ENCODE measurements at regions not wholly inside any gene's neighbourhood (a gene's known extent, or its start where the extent isn't known, plus 50 kb on each side); places are given as distances from the start of the nearest gene placed in this dataset.

DNA sequence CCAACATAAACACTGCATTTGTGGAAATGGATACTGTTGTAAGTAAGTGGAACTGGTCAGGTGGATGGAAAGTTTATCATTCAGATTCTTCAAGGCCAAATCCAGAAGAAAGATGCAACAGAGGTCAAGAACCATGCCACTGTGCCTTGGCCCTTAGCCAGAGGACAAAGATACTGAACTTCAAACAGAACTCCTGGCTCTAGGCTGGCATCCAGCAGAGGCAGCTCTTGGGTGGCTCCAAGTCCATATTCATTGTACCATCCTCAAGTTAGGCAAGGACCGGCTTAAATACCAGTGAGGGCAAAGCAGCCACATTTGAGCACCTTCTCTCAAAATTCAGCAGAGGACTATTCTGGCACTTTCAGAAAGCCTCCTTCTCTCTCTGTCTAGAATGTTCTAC lies 53.2 kb downstream of the DNAAF9 start:
- H3K79me2 ChIP-seq (ENCODE audit: control insufficient read depth, insufficient read depth, low read length) = no peaks in the 10 kb centered on the region
- H3K27me3 ChIP-seq (ENCODE audit: insufficient read depth, low read length, poor library complexity) = no peaks in the 10 kb centered on the region
- H3K18ac ChIP-seq (ENCODE audit: low read length) = no peak overlapping the region
- WGBS (ENCODE audit: extremely low coverage, insufficient coverage, low lambda C conversion rate) = no CpG with 5 or more reads among the region's 1 CpG
- peak overlapping the region; percentile 28 for H4K8ac ChIP-seq (ENCODE audit: low read depth, low read length)
- no peak overlapping the region for H3K9ac ChIP-seq (ENCODE audit: low read length)
- no peak overlapping the region for H3K56ac ChIP-seq (ENCODE audit: low read length)
- no peak overlapping the region for H2BK120ac ChIP-seq (ENCODE audit: low read depth, low read length)
- H3K4me2 ChIP-seq (ENCODE audit: low read length) = no peak overlapping the region
- DNase-seq = no peak
- no peak overlapping the region for H2AK5ac ChIP-seq (ENCODE audit: low read length)
- H2BK5ac ChIP-seq (ENCODE audit: low read length) = no peak overlapping the region
- no peaks in the 10 kb centered on the region for H3K79me1 ChIP-seq (ENCODE audit: low read length)
- no peaks in the 10 kb centered on the region for H3K4me1 ChIP-seq (ENCODE audit: control insufficient read depth, low read depth, low read length)
- no peak overlapping the region for H2BK15ac ChIP-seq (replicated peaks; ENCODE audit: low read depth)
- H4K5ac ChIP-seq (ENCODE audit: low read length) = no peak overlapping the region
- H3K23ac ChIP-seq (ENCODE audit: low read length) = no peak overlapping the region
- H3K27ac ChIP-seq (ENCODE audit: low read depth, low read length) = no peak overlapping the region
- H3K4me3 ChIP-seq (ENCODE audit: low read length) = no peak overlapping the region
- no peak overlapping the region for H3K4ac ChIP-seq (ENCODE audit: low read depth, low read length)
- no peaks in the 10 kb centered on the region for H3K36me3 ChIP-seq (ENCODE audit: control insufficient read depth, insufficient read depth, low read length)

DNA sequence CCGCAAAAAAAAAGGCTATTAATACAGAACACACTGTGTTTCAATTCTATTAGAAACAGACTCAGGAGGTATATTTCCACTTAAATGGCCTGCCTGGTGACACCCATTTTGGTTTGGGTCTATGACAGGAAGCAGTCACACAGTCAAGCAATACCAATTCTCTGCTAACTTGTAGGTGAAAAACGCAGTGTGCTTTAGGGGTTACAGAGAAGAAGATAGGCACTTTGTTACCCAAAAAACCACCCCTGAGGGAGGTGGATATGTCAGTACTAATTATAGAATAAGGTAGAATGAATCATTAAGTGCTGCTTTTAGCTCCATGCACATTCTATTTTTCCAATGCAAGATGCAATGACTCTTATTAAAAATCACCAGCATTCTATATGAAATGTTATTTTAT lies 53.8 kb downstream of the DNAAF9 start:
- no peak overlapping the region for H3K4me2 ChIP-seq (ENCODE audit: low read length)
- no peak overlapping the region for H3K23ac ChIP-seq (ENCODE audit: low read length)
- no peaks in the 10 kb centered on the region for H3K79me1 ChIP-seq (ENCODE audit: low read length)
- no peak overlapping the region for H3K9ac ChIP-seq (ENCODE audit: low read length)
- H3K4ac ChIP-seq (ENCODE audit: low read depth, low read length) = no peak overlapping the region
- no peaks in the 10 kb centered on the region for H3K79me2 ChIP-seq (ENCODE audit: control insufficient read depth, insufficient read depth, low read length)
- H3K4me1 ChIP-seq (ENCODE audit: control insufficient read depth, low read depth, low read length) = no peaks in the 10 kb centered on the region
- DNase-seq = no peak
- no peak overlapping the region for H3K27ac ChIP-seq (ENCODE audit: low read depth, low read length)
- no peaks in the 10 kb centered on the region for H3K36me3 ChIP-seq (ENCODE audit: control insufficient read depth, insufficient read depth, low read length)
- H2BK15ac ChIP-seq (replicated peaks; ENCODE audit: low read depth) = no peak overlapping the region
- no CpG with 5 or more reads among the region's 2 CpGs for WGBS (ENCODE audit: extremely low coverage, insufficient coverage, low lambda C conversion rate)
- H4K5ac ChIP-seq (ENCODE audit: low read length) = no peak overlapping the region
- H3K56ac ChIP-seq (ENCODE audit: low read length) = no peak overlapping the region
- H3K4me3 ChIP-seq (ENCODE audit: low read length) = no peak overlapping the region
- no peak overlapping the region for H3K18ac ChIP-seq (ENCODE audit: low read length)
- H3K27me3 ChIP-seq (ENCODE audit: insufficient read depth, low read length, poor library complexity) = no peaks in the 10 kb centered on the region
- no peak overlapping the region for H2AK5ac ChIP-seq (ENCODE audit: low read length)
- H4K8ac ChIP-seq (ENCODE audit: low read depth, low read length) = no peak overlapping the region
- H2BK5ac ChIP-seq (ENCODE audit: low read length) = no peak overlapping the region
- no peak overlapping the region for H2BK120ac ChIP-seq (ENCODE audit: low read depth, low read length)

DNA sequence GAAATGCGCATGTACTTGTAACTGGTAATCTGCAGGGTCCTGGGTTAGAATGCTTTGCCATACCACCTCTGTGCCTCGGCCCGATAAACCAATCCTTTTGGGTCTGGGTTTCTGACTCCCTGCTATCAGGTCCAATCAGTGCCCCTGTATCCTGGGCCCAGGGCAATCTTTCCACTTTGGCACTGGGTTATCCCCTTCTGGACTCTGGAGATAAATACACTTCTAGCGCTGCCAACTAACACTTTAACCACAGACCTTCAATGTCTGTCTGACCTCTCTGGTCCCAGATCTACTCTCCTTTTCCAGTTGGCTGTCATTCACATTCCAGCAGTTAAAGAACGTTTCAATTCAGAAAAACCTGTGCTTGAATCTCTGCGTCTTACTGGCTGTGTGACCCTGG lies 55.3 kb downstream of the DNAAF9 start:
- Histone ChIP-seq H3K56ac (ENCODE audit: low read length) (no peak overlapping the region), H3K4ac (ENCODE audit: low read depth, low read length) (no peak overlapping the region), H2BK5ac (ENCODE audit: low read length) (no peak overlapping the region), H3K79me2 (ENCODE audit: control insufficient read depth, insufficient read depth, low read length) (no peaks in the 10 kb centered on the region), H2AK5ac (ENCODE audit: low read length) (no peak overlapping the region), H3K18ac (ENCODE audit: low read length) (no peak overlapping the region), H3K27ac (ENCODE audit: low read depth, low read length) (no peak overlapping the region), H3K23ac (ENCODE audit: low read length) (no peak overlapping the region), H3K36me3 (ENCODE audit: control insufficient read depth, insufficient read depth, low read length) (peaks cover 2% of the 10 kb centered on the region), H3K4me3 (ENCODE audit: low read length) (no peak overlapping the region), H3K4me1 (ENCODE audit: control insufficient read depth, low read depth, low read length) (no peaks in the 10 kb centered on the region), H2BK120ac (ENCODE audit: low read depth, low read length) (no peak overlapping the region), H4K8ac (ENCODE audit: low read depth, low read length) (no peak overlapping the region), H3K79me1 (ENCODE audit: low read length) (no peaks in the 10 kb centered on the region), H3K9ac (ENCODE audit: low read length) (no peak overlapping the region), H3K27me3 (ENCODE audit: insufficient read depth, low read length, poor library complexity) (no peaks in the 10 kb centered on the region), H2BK15ac (replicated peaks; ENCODE audit: low read depth) (no peak overlapping the region), H4K5ac (ENCODE audit: low read length) (no peak overlapping the region), H3K4me2 (ENCODE audit: low read length) (no peak overlapping the region)
- DNase-seq = no peak
- WGBS (ENCODE audit: extremely low coverage, insufficient coverage, low lambda C conversion rate) = no CpG with 5 or more reads among the region's 6 CpGs

DNA sequence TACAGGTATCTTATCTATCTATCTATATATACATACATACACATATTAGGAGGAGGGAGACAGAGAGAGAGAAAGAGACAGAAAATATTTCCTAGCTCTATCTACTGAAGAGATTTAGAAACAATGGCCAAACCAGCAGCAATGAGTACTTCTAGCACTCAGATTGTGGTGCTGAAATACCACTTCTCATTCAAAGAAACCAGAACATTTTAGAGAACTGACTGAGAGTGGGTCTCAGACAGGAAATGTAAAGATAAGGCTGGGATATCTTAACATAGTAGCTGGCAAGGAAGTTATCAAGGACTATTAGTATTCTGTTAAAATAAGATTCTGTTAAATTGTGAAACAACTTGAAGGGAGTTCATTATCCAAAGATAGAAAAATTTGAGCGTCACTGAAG lies 57.0 kb downstream of the DNAAF9 start:
- Histone ChIP-seq H3K79me2 (ENCODE audit: control insufficient read depth, insufficient read depth, low read length) (no peaks in the 10 kb centered on the region), H3K56ac (ENCODE audit: low read length) (no peak overlapping the region), H3K36me3 (ENCODE audit: control insufficient read depth, insufficient read depth, low read length) (peaks cover 2% of the 10 kb centered on the region), H3K4ac (ENCODE audit: low read depth, low read length) (no peak overlapping the region), H2BK15ac (replicated peaks; ENCODE audit: low read depth) (no peak overlapping the region), H3K4me2 (ENCODE audit: low read length) (no peak overlapping the region), H3K18ac (ENCODE audit: low read length) (no peak overlapping the region), H3K23ac (ENCODE audit: low read length) (no peak overlapping the region), H4K8ac (ENCODE audit: low read depth, low read length) (no peak overlapping the region), H2AK5ac (ENCODE audit: low read length) (no peak overlapping the region), H3K4me3 (ENCODE audit: low read length) (no peak overlapping the region), H3K79me1 (ENCODE audit: low read length) (no peaks in the 10 kb centered on the region), H3K4me1 (ENCODE audit: control insufficient read depth, low read depth, low read length) (no peaks in the 10 kb centered on the region), H2BK120ac (ENCODE audit: low read depth, low read length) (no peak overlapping the region), H3K9ac (ENCODE audit: low read length) (no peak overlapping the region), H3K27me3 (ENCODE audit: insufficient read depth, low read length, poor library complexity) (no peaks in the 10 kb centered on the region), H2BK5ac (ENCODE audit: low read length) (no peak overlapping the region), H3K27ac (ENCODE audit: low read depth, low read length) (no peak overlapping the region), H4K5ac (ENCODE audit: low read length) (no peak overlapping the region)
- no peak for DNase-seq
- no CpG with 5 or more reads among the region's 1 CpG for WGBS (ENCODE audit: extremely low coverage, insufficient coverage, low lambda C conversion rate)

DNA sequence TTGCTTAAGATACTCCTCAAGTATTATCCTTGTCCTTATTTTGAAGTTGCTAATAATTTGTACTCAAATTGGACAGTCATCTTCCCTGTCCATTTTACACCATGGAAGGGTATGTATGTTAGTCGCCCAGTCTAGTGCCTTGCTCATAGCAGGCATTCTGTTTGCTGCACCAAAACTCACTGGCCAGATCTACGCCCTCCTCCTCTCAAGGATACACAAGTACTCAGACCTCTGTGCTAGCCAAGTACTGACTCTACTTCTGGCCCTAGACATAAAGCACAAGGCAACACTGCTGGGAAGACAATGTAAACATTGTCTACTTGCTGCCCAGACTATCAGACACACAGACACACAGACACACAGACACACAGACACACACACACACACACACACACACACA lies 57.7 kb downstream of the DNAAF9 start:
- H3K4me3 ChIP-seq (ENCODE audit: low read length) = no peak overlapping the region
- no CpG with 5 or more reads among the region's 2 CpGs for WGBS (ENCODE audit: extremely low coverage, insufficient coverage, low lambda C conversion rate)
- peaks cover 2% of the 10 kb centered on the region for H3K36me3 ChIP-seq (ENCODE audit: control insufficient read depth, insufficient read depth, low read length)
- no peaks in the 10 kb centered on the region for H3K79me2 ChIP-seq (ENCODE audit: control insufficient read depth, insufficient read depth, low read length)
- no peak overlapping the region for H2AK5ac ChIP-seq (ENCODE audit: low read length)
- DNase-seq = no peak
- H3K27ac ChIP-seq (ENCODE audit: low read depth, low read length) = no peak overlapping the region
- H3K4me2 ChIP-seq (ENCODE audit: low read length) = no peak overlapping the region
- no peak overlapping the region for H3K23ac ChIP-seq (ENCODE audit: low read length)
- H3K18ac ChIP-seq (ENCODE audit: low read length) = no peak overlapping the region
- H4K8ac ChIP-seq (ENCODE audit: low read depth, low read length) = no peak overlapping the region
- H2BK5ac ChIP-seq (ENCODE audit: low read length) = no peak overlapping the region
- no peak overlapping the region for H3K56ac ChIP-seq (ENCODE audit: low read length)
- no peak overlapping the region for H3K9ac ChIP-seq (ENCODE audit: low read length)
- H3K4ac ChIP-seq (ENCODE audit: low read depth, low read length) = no peak overlapping the region
- H4K5ac ChIP-seq (ENCODE audit: low read length) = no peak overlapping the region
- H3K79me1 ChIP-seq (ENCODE audit: low read length) = no peaks in the 10 kb centered on the region
- H2BK15ac ChIP-seq (replicated peaks; ENCODE audit: low read depth) = no peak overlapping the region
- H3K4me1 ChIP-seq (ENCODE audit: control insufficient read depth, low read depth, low read length) = no peaks in the 10 kb centered on the region
- no peak overlapping the region for H2BK120ac ChIP-seq (ENCODE audit: low read depth, low read length)
- H3K27me3 ChIP-seq (ENCODE audit: insufficient read depth, low read length, poor library complexity) = no peaks in the 10 kb centered on the region

DNA sequence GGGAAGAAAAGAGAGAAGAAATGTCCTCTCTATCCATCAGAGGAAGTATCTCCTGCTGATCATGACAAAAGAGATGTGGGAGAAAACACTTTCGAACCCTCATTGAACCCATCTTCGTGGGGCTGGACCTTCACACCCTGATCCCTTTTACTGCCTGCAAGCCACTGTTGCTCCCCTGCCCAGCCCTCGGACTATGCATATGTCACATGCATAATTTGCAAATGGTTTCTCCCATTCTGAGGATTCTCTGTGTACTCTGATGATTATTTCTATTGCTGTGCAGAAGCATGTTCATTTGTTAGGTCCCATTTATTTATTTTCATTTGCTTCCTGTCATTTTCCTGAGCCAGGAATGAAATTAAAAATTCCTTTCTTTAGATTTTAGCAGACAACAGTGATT lies 64.7 kb downstream of the DNAAF9 start:
- WGBS (ENCODE audit: extremely low coverage, insufficient coverage, low lambda C conversion rate) = no CpG with 5 or more reads among the region's 3 CpGs
- Histone ChIP-seq H3K79me2 (ENCODE audit: control insufficient read depth, insufficient read depth, low read length) (no peaks in the 10 kb centered on the region), H3K56ac (ENCODE audit: low read length) (no peak overlapping the region), H3K23ac (ENCODE audit: low read length) (no peak overlapping the region), H3K9ac (ENCODE audit: low read length) (no peak overlapping the region), H3K36me3 (ENCODE audit: control insufficient read depth, insufficient read depth, low read length) (no peaks in the 10 kb centered on the region), H2BK120ac (ENCODE audit: low read depth, low read length) (no peak overlapping the region), H3K4ac (ENCODE audit: low read depth, low read length) (no peak overlapping the region), H4K8ac (ENCODE audit: low read depth, low read length) (no peak overlapping the region), H3K27me3 (ENCODE audit: insufficient read depth, low read length, poor library complexity) (no peaks in the 10 kb centered on the region), H2AK5ac (ENCODE audit: low read length) (no peak overlapping the region), H2BK5ac (ENCODE audit: low read length) (no peak overlapping the region), H3K79me1 (ENCODE audit: low read length) (no peaks in the 10 kb centered on the region), H3K27ac (ENCODE audit: low read depth, low read length) (no peak overlapping the region), H4K5ac (ENCODE audit: low read length) (no peak overlapping the region), H3K4me3 (ENCODE audit: low read length) (no peak overlapping the region), H2BK15ac (replicated peaks; ENCODE audit: low read depth) (no peak overlapping the region), H3K18ac (ENCODE audit: low read length) (no peak overlapping the region), H3K4me1 (ENCODE audit: control insufficient read depth, low read depth, low read length) (no peaks in the 10 kb centered on the region), H3K4me2 (ENCODE audit: low read length) (no peak overlapping the region)
- DNase-seq = no peak

Data from mesendoderm (in vitro differentiated cells).